Body of pancreas (tissue), 4 donors: ENCODE measurements at regions not wholly inside any gene's neighbourhood (a gene's known extent, or its start where the extent isn't known, plus 50 kb on each side); places are given as distances from the start of the nearest gene placed in this dataset.

Source experiments
- CTCF ChIP-seq, 7 experiments: fragments of 450-650 bp in 4 of 7; fragments of 200-600 bp in 3 of 7; sonication (generic) in 3 of 7; IDR thresholded peaks; one replicate each; pipeline ENCODE4 v1.5.1; 2016 to 2019; ENCODE audit warnings: antibody characterized with exemption in 7 of 7
- POLR2A ChIP-seq, 3 donors: fragments of 450-650 bp; IDR thresholded peaks; one replicate each; pipeline ENCODE4 v1.6.1; 2016; ENCODE audit warnings: antibody characterized with exemption in 3 of 3, mild to moderate bottlenecking in 2 of 3

- TF ChIP-seq CTCF (IDR thresholded peaks at IDR 0.05): no peak
- TF ChIP-seq POLR2A (IDR thresholded peaks at IDR 0.05): no peak
These were observed 154.3 kb downstream of the TTC32 start for GRCh38 chr2:19747310-19748072.
